GM12865 (cell line): ENCODE measurements at regions not wholly inside any gene's neighbourhood (a gene's known extent, or its start where the extent isn't known, plus 50 kb on each side); places are given as distances from the start of the nearest gene placed in this dataset.

Experiments used
- DNase-seq: peaks from one replicate; pipeline ENCODE4 v3.0.0; 2010; ENCODE audit warnings: low read depth
- H3K4me3 ChIP-seq: 2 replicates; pipeline ENCODE4 v1.5.1; 2011; ENCODE audit warnings: mild to moderate bottlenecking, low read depth, low read length, control low read depth
- CTCF ChIP-seq: IDR thresholded peaks from 2 replicates; pipeline ENCODE4 v1.5.1; 2011; ENCODE audit warnings: low read length, control low read depth, low read depth, inconsistent platforms; ENCODE audit not compliant: insufficient read depth; ENCODE audit errors: missing control alignments

- DNase-seq = no peak
- no peak overlapping the region for H3K4me3 ChIP-seq
- no peak for TF ChIP-seq CTCF
Observed at GRCh38 chr2:117631152-117631945, 183.1 kb upstream of the DDX18 start.

- DNase-seq = no peak
- H3K4me3 ChIP-seq = no peak overlapping the region
- TF ChIP-seq CTCF = no peak
Observed at GRCh38 chr2:117635481-117635880, 179.0 kb upstream of the DDX18 start.

GRCh38 chr2:117639401-117639800, 175.1 kb upstream of the DDX18 start:
- no peak overlapping the region for H3K4me3 ChIP-seq
- no peak for DNase-seq
- TF ChIP-seq CTCF = no peak

GRCh38 chr2:117644403-117644802, 170.1 kb upstream of the DDX18 start:
- H3K4me3 ChIP-seq = no peak overlapping the region
- TF ChIP-seq CTCF = no peak

GRCh38 chr2:117645458-117645857, 169.0 kb upstream of the DDX18 start:
- DNase-seq = no peak
- no peak overlapping the region for H3K4me3 ChIP-seq
- no peak for TF ChIP-seq CTCF

More at GRCh38 chr2:117644403-117644802, 170.1 kb upstream of the DDX18 start:
- DNase-seq = no peak

- no peak overlapping the region for H3K4me3 ChIP-seq
- TF ChIP-seq CTCF = no peak
- no peak for DNase-seq
Observed at GRCh38 chr2:117646099-117646498, 168.4 kb upstream of the DDX18 start.

GRCh38 chr2:117646872-117647271, 167.6 kb upstream of the DDX18 start:
- no peak for TF ChIP-seq CTCF
- no peak for DNase-seq
- no peak overlapping the region for H3K4me3 ChIP-seq
